ENCODE measurements at regions not wholly inside any gene's neighbourhood (a gene's known extent, or its start where the extent isn't known, plus 50 kb on each side); places are given as distances from the start of the nearest gene placed in this dataset.

- no peak for TF ChIP-seq CTCF (IDR thresholded peaks at IDR 0.05)
- no peak for TF ChIP-seq POLR2AphosphoS5 (IDR thresholded peaks at IDR 0.05)
Measured at GRCh38 chr10:21065621-21066248, 168.6 kb upstream of the NEBL start.
